H1 (cell line): ENCODE measurements at regions not wholly inside any gene's neighbourhood (a gene's known extent, or its start where the extent isn't known, plus 50 kb on each side); places are given as distances from the start of the nearest gene placed in this dataset.

Experiments used
- CTCF ChIA-PET: fragments of 300-600 bp; sonication (Branson Sonifier 250); formaldehyde crosslinking; loops from one replicate; lab custom pipeline; 2021; ENCODE audit not compliant: partially characterized antibody; lab: Charles Lee
- POLR2A ChIA-PET: fragments of 300-600 bp; sonication (Branson Sonifier 250); formaldehyde crosslinking; loops from one replicate; lab custom pipeline; 2021; ENCODE audit warnings: inconsistent platforms; ENCODE audit not compliant: partially characterized antibody; lab: Charles Lee
- DNase-seq, 2 experiments: peaks; one replicate each; pipeline versions ENCODE4 v3.0.0 to v3.0.0-alpha.2; 2010 to 2022; ENCODE audit warnings: low spot score in 2 of 2, low read depth in 1 of 2, mixed read lengths in 1 of 2
- FAIRE-seq: peaks from 2 replicates; lab custom pipeline; 2011; peaks lifted over from hg19 to GRCh38; lab: Jason Lieb, UNC
- H2AFZ ChIP-seq: 2 replicates; pipeline ENCODE4 v1.8.1; 2012; ENCODE audit warnings: low read length, inconsistent platforms
- H2AK5ac ChIP-seq: 2 replicates; pipeline ENCODE4 v1.6.1; 2013; ENCODE audit warnings: low read depth, low read length
- H2BK120ac ChIP-seq: replicated peaks from 2 replicates; pipeline ENCODE3; 2013; ENCODE audit warnings: low read depth, low read length, inconsistent platforms
- H2BK12ac ChIP-seq: 2 replicates; pipeline ENCODE4 v1.6.1; 2013; ENCODE audit warnings: low read depth, low read length
- H2BK15ac ChIP-seq: 2 replicates; pipeline ENCODE4 v1.6.1; 2013; ENCODE audit warnings: low read length
- H2BK20ac ChIP-seq: 2 replicates; pipeline ENCODE4 v1.6.1; 2013; ENCODE audit warnings: low read length
- H2BK5ac ChIP-seq: 2 replicates; pipeline ENCODE4 v1.6.1; 2013; ENCODE audit warnings: low read depth, low read length
- H3K14ac ChIP-seq: 2 replicates; pipeline ENCODE4 v1.6.1; 2013; ENCODE audit warnings: inconsistent platforms; ENCODE audit not compliant: insufficient read length
- H3K18ac ChIP-seq: 2 replicates; pipeline ENCODE4 v1.6.1; 2013; ENCODE audit warnings: low read length; ENCODE audit errors: extremely low read depth
- H3K23ac ChIP-seq: 2 replicates; pipeline ENCODE4 v1.6.1; 2013; ENCODE audit warnings: inconsistent platforms; ENCODE audit not compliant: insufficient read length
- H3K23me2 ChIP-seq: 2 replicates; pipeline ENCODE4 v1.6.1; 2013; ENCODE audit warnings: low read depth, low read length
- H3K27ac ChIP-seq: 2 replicates; pipeline ENCODE4 v1.6.1; 2011; ENCODE audit warnings: low read depth, low read length, inconsistent platforms
- H3K27me3 ChIP-seq, 4 experiments: replicated peaks in 1 of 4; 1 replicate in 1 of 4; 2 replicates in 3 of 4; pipeline versions ENCODE4 v1.6.1 to v1.8.1; 2011 to 2013; ENCODE audit warnings: low read length in 3 of 4, mild to moderate bottlenecking in 3 of 4, inconsistent platforms in 2 of 4, mixed read lengths in 2 of 4, moderate library complexity in 1 of 4; ENCODE audit not compliant: control insufficient read depth in 3 of 4, insufficient read depth in 3 of 4; ENCODE audit errors: extremely low read depth in 1 of 4
- H3K36me3 ChIP-seq, 4 experiments: 2 replicates each; pipeline versions ENCODE4 v1.6.1 to v1.8.1; 2011 to 2013; ENCODE audit warnings: mild to moderate bottlenecking in 4 of 4, low read length in 3 of 4, moderate library complexity in 2 of 4, control low read depth in 1 of 4, inconsistent platforms in 1 of 4; ENCODE audit not compliant: insufficient read depth in 4 of 4, control insufficient read depth in 2 of 4
- H3K4ac ChIP-seq: replicated peaks from 2 replicates; pipeline ENCODE3; 2013; ENCODE audit warnings: low read length, low read depth, mixed read lengths, inconsistent platforms; ENCODE audit not compliant: insufficient read length
- H3K4me1 ChIP-seq, 4 experiments: replicated peaks in 1 of 4; 1 replicate in 1 of 4; 2 replicates in 3 of 4; pipeline versions ENCODE4 v1.6.1 to v1.8.1; 2011 to 2013; ENCODE audit warnings: low read length in 3 of 4, inconsistent platforms in 2 of 4, mixed read lengths in 1 of 4; ENCODE audit not compliant: insufficient read depth in 4 of 4, control insufficient read depth in 3 of 4
- H3K4me2 ChIP-seq, 2 experiments: 2 replicates each; pipeline versions ENCODE4 v1.6.1 to v1.8.1; 2011 to 2013; ENCODE audit warnings: low read depth in 2 of 2, low read length in 2 of 2, control low read depth in 1 of 2, inconsistent platforms in 1 of 2, mild to moderate bottlenecking in 1 of 2; ENCODE audit not compliant: insufficient read depth in 1 of 2
- H3K4me3 ChIP-seq, 4 experiments: fragments of 200-600, 300-600 bp in 1 of 4; sonication (generic), shearing (Covaris generic), sonication (Bioruptor Twin) in 1 of 4; 2 replicates each; pipeline versions ENCODE4 v1.5.1 to v1.8.1; 2011 to 2016; ENCODE audit warnings: low read length in 4 of 4, low read depth in 3 of 4, control low read depth in 2 of 4, inconsistent platforms in 2 of 4, mild to moderate bottlenecking in 2 of 4, mixed read lengths in 1 of 4, moderate library complexity in 1 of 4; ENCODE audit not compliant: insufficient read depth in 2 of 4; ENCODE audit errors: extremely low read depth in 1 of 4
- H3K56ac ChIP-seq: replicated peaks from 2 replicates; pipeline ENCODE3; 2013; ENCODE audit warnings: low read depth, mild to moderate bottlenecking, mixed read lengths, low read length, inconsistent platforms; ENCODE audit not compliant: insufficient read length
- H3K79me1 ChIP-seq: 2 replicates; pipeline ENCODE4 v1.6.1; 2013; ENCODE audit warnings: low read depth, low read length, control low read depth
- H3K79me2 ChIP-seq, 2 experiments: 2 replicates each; pipeline versions ENCODE4 v1.6.1 to v1.8.1; 2012 to 2013; ENCODE audit warnings: low read length in 2 of 2, mild to moderate bottlenecking in 2 of 2, inconsistent platforms in 1 of 2; ENCODE audit not compliant: insufficient read depth in 2 of 2, control insufficient read depth in 1 of 2
- H3K9ac ChIP-seq, 4 experiments: replicated peaks in 1 of 4; 1 replicate in 1 of 4; 2 replicates in 3 of 4; pipeline versions ENCODE4 v1.6.1 to v1.8.1; 2011 to 2013; ENCODE audit warnings: low read depth in 3 of 4, low read length in 3 of 4, control low read depth in 2 of 4, mild to moderate bottlenecking in 2 of 4, moderate library complexity in 2 of 4, inconsistent platforms in 1 of 4; ENCODE audit errors: extremely low read depth in 1 of 4
- H3K9me3 ChIP-seq, 2 experiments: 2 replicates each; pipeline versions ENCODE4 v1.6.1 to v1.8.1; 2012 to 2013; ENCODE audit warnings: mild to moderate bottlenecking in 2 of 2, moderate library complexity in 2 of 2, control low read depth in 1 of 2, inconsistent platforms in 1 of 2, low read depth in 1 of 2, low read length in 1 of 2, mixed read lengths in 1 of 2; ENCODE audit not compliant: insufficient read depth in 2 of 2
- H4K20me1 ChIP-seq, 2 experiments: replicated peaks in 1 of 2; 2 replicates each; pipeline versions ENCODE3 to v1.8.1; 2011 to 2013; ENCODE audit warnings: inconsistent platforms in 2 of 2, low read length in 2 of 2, mild to moderate bottlenecking in 1 of 2; ENCODE audit not compliant: insufficient read depth in 2 of 2, control insufficient read depth in 1 of 2
- H4K5ac ChIP-seq: 2 replicates; pipeline ENCODE4 v1.6.1; 2013; ENCODE audit warnings: low read length, low read depth, mixed read lengths, inconsistent platforms; ENCODE audit not compliant: insufficient read length
- H4K8ac ChIP-seq: 2 replicates; pipeline ENCODE4 v1.8.0; 2013; ENCODE audit warnings: mild to moderate bottlenecking, moderate library complexity, low read length, inconsistent platforms; ENCODE audit not compliant: insufficient read depth; ENCODE audit errors: extremely low read depth
- H4K91ac ChIP-seq: replicated peaks from 2 replicates; pipeline ENCODE3; 2013; ENCODE audit warnings: low read length, mixed read lengths, inconsistent platforms; ENCODE audit not compliant: insufficient read length
- ATF2 ChIP-seq: IDR thresholded peaks from 2 replicates; pipeline ENCODE4 v1.6.1; 2012; ENCODE audit warnings: low read length, inconsistent platforms
- ATF3 ChIP-seq: IDR thresholded peaks from 2 replicates; pipeline ENCODE4 v1.6.1; 2011; ENCODE audit warnings: low read depth, mild to moderate bottlenecking, low read length; ENCODE audit not compliant: insufficient read depth
- BACH1 ChIP-seq: IDR thresholded peaks from 2 replicates; pipeline ENCODE4 v1.6.1; 2012; ENCODE audit warnings: low read length, improper control_type of control experiment
- BRCA1 ChIP-seq: IDR thresholded peaks from 2 replicates; pipeline ENCODE4 v1.6.1; 2012; ENCODE audit warnings: low read depth, low read length, improper control_type of control experiment
- CBX5 ChIP-seq: fragments of 300-800, 300-1000 bp; sonication (generic); IDR thresholded peaks from 2 replicates; pipeline ENCODE4 v1.7.1; 2016; ENCODE audit warnings: antibody characterized with exemption, low read length, low read depth
- CEBPB ChIP-seq: IDR thresholded peaks from 2 replicates; pipeline ENCODE4 v1.6.1; 2012; ENCODE audit warnings: low read depth, low read length
- EGR1 ChIP-seq: IDR thresholded peaks from 2 replicates; pipeline ENCODE4 v1.6.1; 2011; ENCODE audit warnings: low read depth, low read length, borderline replicate concordance
- FOSL1 ChIP-seq: IDR thresholded peaks from 2 replicates; pipeline ENCODE4 v1.6.1; 2011; ENCODE audit warnings: mild to moderate bottlenecking, low read depth, low read length, moderate library complexity; ENCODE audit not compliant: insufficient read depth
- GABPA ChIP-seq: IDR thresholded peaks from 2 replicates; pipeline ENCODE4 v1.6.1; 2011; ENCODE audit warnings: mild to moderate bottlenecking, low read length, moderate library complexity, borderline replicate concordance; ENCODE audit not compliant: insufficient read depth
- HDAC6 ChIP-seq: IDR thresholded peaks from one replicate; pipeline ENCODE4 v1.7.1; 2012; ENCODE audit warnings: low read depth, mild to moderate bottlenecking, inconsistent platforms, low read length, moderate library complexity
- RNF2 ChIP-seq: fragments of 200-900, 300-1000 bp; sonication (generic); IDR thresholded peaks from 2 replicates; pipeline ENCODE4 v1.7.1; 2016; ENCODE audit warnings: borderline replicate concordance, low read depth, mild to moderate bottlenecking, antibody characterized with exemption, low read length; ENCODE audit not compliant: poor library complexity, severe bottlenecking; ENCODE audit errors: missing control alignments
- TEAD4 ChIP-seq: IDR thresholded peaks from 2 replicates; pipeline ENCODE4 v1.6.1; 2012; ENCODE audit warnings: low read depth, low read length, inconsistent platforms, mixed read lengths
- YY1 ChIP-seq: IDR thresholded peaks from 2 replicates; pipeline ENCODE4 v1.6.1; 2011; ENCODE audit warnings: low read depth, mild to moderate bottlenecking, low read length
- WGBS, 2 experiments: shearing (Covaris generic) in 1 of 2; methylation state at CpG; one replicate each; pipeline versions ENCODE4 v1.1.6 to v1.1.7; 2013 to 2015; ENCODE audit warnings: low lambda C conversion rate in 2 of 2, mixed read lengths in 2 of 2, inconsistent platforms in 1 of 2, low coverage in 1 of 2, missing lambda C conversion rate in 1 of 2; ENCODE audit not compliant: insufficient replicate concordance in 2 of 2, insufficient coverage in 1 of 2, insufficient read length in 1 of 2; ENCODE audit errors: extremely low coverage in 1 of 2, missing lambda C conversion rate in 1 of 2; 5-methylcytosine and 5-hydroxymethylcytosine counted together

GRCh38 chr6:156691018-156691417 lies 86.2 kb upstream of the ARID1B start:
- Histone ChIP-seq H3K79me2 (no peaks in the 10 kb centered on the region), H2BK15ac (no peak overlapping the region), H3K27me3 (no peaks in the 10 kb centered on the region; a peak in 1 of 7 replicates), H4K8ac (no peak overlapping the region), H3K4ac (no peak overlapping the region), H3K4me2 (no peak overlapping the region), H3K9ac (no peak overlapping the region), H3K23me2 (peaks cover 2% of the 10 kb centered on the region; the same call in 1 of the 2 replicates), H2AFZ (no peak overlapping the region), H2BK120ac (no peak overlapping the region), H3K18ac (no peak overlapping the region), H4K20me1 (no peaks in the 10 kb centered on the region), H2BK5ac (no peak overlapping the region), H3K27ac (no peak overlapping the region), H3K4me3 (no peak overlapping the region), H3K36me3 (no peaks in the 10 kb centered on the region), H3K9me3 (no peaks in the 10 kb centered on the region), H3K14ac (no peak overlapping the region), H3K56ac (no peak overlapping the region), H2AK5ac (no peak overlapping the region), H3K23ac (no peak overlapping the region), H2BK12ac (no peak overlapping the region), H3K79me1 (no peaks in the 10 kb centered on the region), H2BK20ac (no peak overlapping the region), H4K5ac (no peak overlapping the region), H4K91ac (no peak overlapping the region), H3K4me1 (peaks cover 2 to 7% (median 3%) of the 10 kb centered on the region in 4 experiments; a peak in 6 of 7 replicates)
- FAIRE-seq (no peak), DNase-seq (no peak)
- CTCF ChIA-PET, result no interaction called here
- 96% methylated on average over 4 of the region's 4 CpGs; no CpG with 5 or more reads in 1 of the 2 experiments for WGBS, 2 experiments
- POLR2A ChIA-PET, result no interaction called here
- TF ChIP-seq TEAD4 (no peak), BACH1 (no peak), YY1 (no peak), HDAC6 (no peak), ATF2 (no peak), CEBPB (no peak), RNF2 (no peak), CBX5 (no peak), ATF3 (no peak), EGR1 (no peak), FOSL1 (no peak), GABPA (no peak), BRCA1 (no peak)
